ENCODE measurements at regions not wholly inside any gene's neighbourhood (a gene's known extent, or its start where the extent isn't known, plus 50 kb on each side); places are given as distances from the start of the nearest gene placed in this dataset.

DNA sequence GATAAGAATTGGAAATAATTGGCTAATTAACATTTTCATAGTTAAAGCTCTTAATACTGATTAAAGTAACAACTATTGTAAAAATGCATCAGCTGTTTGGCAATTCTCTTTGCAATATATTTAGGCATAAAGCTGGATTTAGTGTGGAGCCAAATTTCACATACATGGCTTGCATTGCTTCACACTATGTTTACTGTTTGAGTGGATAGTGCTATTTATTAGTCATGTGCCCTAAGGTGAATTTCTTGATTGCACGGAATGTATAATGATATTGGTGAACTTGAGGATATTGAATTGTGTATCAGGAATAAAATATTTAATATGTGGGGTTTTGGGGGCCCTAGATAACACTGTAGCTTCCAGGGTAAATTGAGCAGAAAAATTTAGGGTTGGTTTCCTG lies 100.9 kb downstream of the AASDHPPT start:
- H3K4me1 Mint-ChIP-seq (ENCODE audit: low read depth): no peaks in the 10 kb centered on the region
- H3K27me3 Mint-ChIP-seq: no peaks in the 10 kb centered on the region
- ChIA-PET CTCF (interaction anchor here (1.4 kb wide), 1 partner anchor 20 kb away, joined by 3 read pairs; no protein-coding TSS in a partner anchor), POLR2A (no interaction called here)
- intact Hi-C loops (cut with micrococcal nuclease): no loop called here
- H3K27ac Mint-ChIP-seq: no peak overlapping the region
- no peak overlapping the region for H3K4me3 Mint-ChIP-seq
- peaks cover 18% of the 10 kb centered on the region for H3K9me3 Mint-ChIP-seq
- H3K36me3 Mint-ChIP-seq: no peaks in the 10 kb centered on the region
- DNase-seq: no peak

DNA sequence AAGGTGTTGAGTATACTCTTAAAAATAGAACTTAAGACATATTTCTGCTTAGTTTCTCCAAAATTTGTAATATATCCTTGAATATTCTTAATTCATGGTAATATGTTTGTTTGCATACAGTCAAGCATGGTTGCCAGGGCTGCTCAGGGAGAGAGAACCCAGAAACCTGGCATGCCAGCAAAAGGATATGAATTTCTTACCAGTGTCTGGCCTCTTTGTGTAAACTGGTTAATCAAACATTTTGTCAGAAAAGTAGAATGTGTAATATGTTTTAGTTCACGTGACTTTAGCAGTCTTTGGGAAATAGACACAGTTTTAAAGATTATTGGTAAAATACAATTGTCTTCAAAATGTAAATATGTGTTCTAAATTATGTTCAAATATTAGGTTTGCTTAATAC lies 101.6 kb downstream of the AASDHPPT start:
- intact Hi-C loops (cut with micrococcal nuclease): no loop called here
- H3K36me3 Mint-ChIP-seq: no peaks in the 10 kb centered on the region
- H3K27ac Mint-ChIP-seq: no peak overlapping the region
- no peak for DNase-seq
- no peaks in the 10 kb centered on the region for H3K4me1 Mint-ChIP-seq (ENCODE audit: low read depth)
- H3K27me3 Mint-ChIP-seq: no peaks in the 10 kb centered on the region
- CTCF ChIA-PET: interaction anchor here (1.4 kb wide), 1 partner anchor 21 kb away, joined by 3 read pairs; no protein-coding TSS in a partner anchor
- H3K9me3 Mint-ChIP-seq: peaks cover 18% of the 10 kb centered on the region
- no peak overlapping the region for H3K4me3 Mint-ChIP-seq
- POLR2A ChIA-PET: no interaction called here

DNA sequence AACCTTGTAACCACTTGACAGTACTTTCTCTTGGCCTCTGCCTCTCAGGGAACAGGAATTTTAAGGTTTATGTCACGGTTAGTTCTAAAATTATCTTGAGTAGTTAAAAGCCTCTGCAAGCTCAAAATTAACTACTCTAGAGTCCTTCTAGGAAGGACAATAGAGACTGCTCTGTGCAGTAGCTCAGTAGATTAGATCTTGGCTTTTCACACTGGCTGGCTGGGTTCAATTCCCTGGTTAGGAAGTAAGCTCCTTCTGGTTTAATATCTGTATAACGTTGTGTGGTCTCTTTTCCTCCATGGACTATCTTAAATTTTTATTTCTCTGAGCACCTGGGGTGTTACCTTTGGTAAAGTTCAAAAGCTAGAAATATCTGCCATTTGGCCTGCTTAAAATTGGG lies 109.2 kb downstream of the AASDHPPT start:
- H3K36me3 Mint-ChIP-seq: no peaks in the 10 kb centered on the region
- H3K27me3 Mint-ChIP-seq: no peaks in the 10 kb centered on the region
- CTCF ChIA-PET: no interaction called here
- POLR2A ChIA-PET: interaction anchor here (0.6 kb wide), 1 partner anchor 174 kb away, joined by 3 read pairs; no protein-coding TSS in a partner anchor
- H3K4me1 Mint-ChIP-seq (ENCODE audit: low read depth): no peaks in the 10 kb centered on the region
- no peak overlapping the region for H3K27ac Mint-ChIP-seq
- intact Hi-C loops (cut with micrococcal nuclease): no loop called here
- DNase-seq: no peak
- peaks cover 10% of the 10 kb centered on the region for H3K9me3 Mint-ChIP-seq
- no peak overlapping the region for H3K4me3 Mint-ChIP-seq

DNA sequence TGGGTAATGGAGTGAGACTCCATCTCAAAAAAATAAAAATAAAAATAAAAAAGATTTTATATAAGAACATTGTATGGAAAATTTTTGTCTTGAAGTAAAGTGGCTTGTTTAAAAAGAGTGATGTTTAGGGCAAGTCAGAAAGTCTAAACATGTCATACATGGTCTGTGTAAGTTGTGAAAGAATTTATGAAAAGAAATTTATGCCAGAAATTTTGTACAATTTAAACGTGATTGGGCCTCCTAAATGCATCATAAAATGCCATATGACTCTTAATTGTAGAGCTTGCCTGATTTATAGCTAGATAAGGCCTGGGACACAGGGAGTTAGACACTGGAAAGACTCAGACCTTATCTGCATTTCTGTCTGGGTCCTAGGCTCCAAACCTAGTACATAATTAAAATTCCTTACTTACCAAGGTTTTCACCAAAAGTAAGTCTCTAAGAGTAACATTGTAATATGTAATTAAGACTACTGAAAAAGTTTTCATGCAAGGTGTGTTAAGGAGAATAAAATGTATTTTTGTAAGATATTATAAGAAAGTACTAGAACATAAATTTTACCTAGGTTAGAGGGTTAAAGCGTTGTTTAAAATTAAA lies 110.5 kb downstream of the AASDHPPT start:
- Mint-ChIP-seq H3K36me3 (no peaks in the 10 kb centered on the region), H3K9me3 (no peaks in the 10 kb centered on the region), H3K27me3 (no peaks in the 10 kb centered on the region), H3K27ac (no peak overlapping the region), H3K4me3 (no peak overlapping the region), H3K4me1 (ENCODE audit: low read depth) (no peaks in the 10 kb centered on the region)
- DNase-seq: no peak
- POLR2A ChIA-PET: no interaction called here
- intact Hi-C loops (cut with micrococcal nuclease): no loop called here
- CTCF ChIA-PET: no interaction called here

DNA sequence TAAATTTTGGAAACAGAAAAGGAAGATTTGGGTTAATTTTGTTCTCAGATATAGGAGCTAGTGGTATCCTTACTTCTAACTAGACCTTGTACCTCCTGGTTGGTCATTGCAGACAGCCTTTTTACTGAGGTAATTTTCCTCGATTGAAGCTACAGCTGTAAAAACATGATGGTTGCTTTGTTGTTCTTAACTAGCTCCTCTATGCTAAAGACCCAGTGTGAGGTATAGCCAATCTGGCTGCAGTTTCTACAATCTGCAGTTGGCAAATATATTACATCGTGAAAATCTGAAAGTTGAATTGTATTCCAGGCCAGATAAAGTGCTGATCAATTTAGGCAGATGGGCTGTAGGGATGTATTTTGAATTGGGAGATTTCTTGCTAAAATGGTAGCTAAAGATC lies 116.5 kb downstream of the AASDHPPT start:
- Mint-ChIP-seq H3K36me3 (no peaks in the 10 kb centered on the region), H3K27ac (no peak overlapping the region), H3K27me3 (no peaks in the 10 kb centered on the region), H3K4me1 (ENCODE audit: low read depth) (no peaks in the 10 kb centered on the region), H3K4me3 (no peak overlapping the region), H3K9me3 (no peaks in the 10 kb centered on the region)
- intact Hi-C loops (cut with micrococcal nuclease): no loop called here
- POLR2A ChIA-PET: no interaction called here
- CTCF ChIA-PET: no interaction called here
- DNase-seq: no peak

DNA sequence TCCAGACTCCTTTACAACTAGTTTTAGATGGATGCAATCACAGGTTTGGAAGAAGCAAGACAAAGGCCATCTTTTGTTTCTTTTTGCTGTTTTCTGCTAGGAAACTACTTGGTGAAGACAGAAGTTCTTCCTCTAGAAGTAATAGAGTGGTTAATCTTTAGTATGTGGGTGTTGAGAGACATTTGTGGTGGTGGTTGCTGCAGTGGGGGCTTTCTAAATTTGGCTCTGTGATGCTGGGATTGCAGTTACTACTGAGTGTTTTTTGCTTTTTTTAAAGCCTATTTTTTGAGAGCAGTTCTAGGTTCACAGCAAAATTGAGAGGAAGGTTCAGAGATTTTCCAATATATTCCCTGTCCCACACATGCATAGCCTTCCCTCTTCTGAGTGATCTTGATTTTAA lies 120.0 kb downstream of the AASDHPPT start:
- intact Hi-C loops (cut with micrococcal nuclease): no loop called here
- CTCF ChIA-PET: no interaction called here

GRCh38 chr11:106202935-106203620 lies 125.6 kb downstream of the AASDHPPT start:
- no peak for DNase-seq
- no peak overlapping the region for H3K4me3 Mint-ChIP-seq
- no peaks in the 10 kb centered on the region for H3K9me3 Mint-ChIP-seq
- H3K4me1 Mint-ChIP-seq (ENCODE audit: low read depth): no peaks in the 10 kb centered on the region
- no peaks in the 10 kb centered on the region for H3K27me3 Mint-ChIP-seq
- CTCF ChIA-PET: no interaction called here
- POLR2A ChIA-PET: no interaction called here
- H3K27ac Mint-ChIP-seq: no peak overlapping the region
- intact Hi-C loops (cut with micrococcal nuclease): no loop called here
- no peaks in the 10 kb centered on the region for H3K36me3 Mint-ChIP-seq

More for the DNA sequence above, 120.0 kb downstream of the AASDHPPT start:
- no peaks in the 10 kb centered on the region for H3K4me1 Mint-ChIP-seq (ENCODE audit: low read depth)
- POLR2A ChIA-PET: no interaction called here
- H3K27ac Mint-ChIP-seq: no peak overlapping the region
- H3K4me3 Mint-ChIP-seq: no peak overlapping the region
- DNase-seq: no peak
- no peaks in the 10 kb centered on the region for H3K36me3 Mint-ChIP-seq
- no peaks in the 10 kb centered on the region for H3K9me3 Mint-ChIP-seq
- no peaks in the 10 kb centered on the region for H3K27me3 Mint-ChIP-seq

- Mint-ChIP-seq H3K27ac (no peak overlapping the region), H3K4me1 (ENCODE audit: low read depth) (no peaks in the 10 kb centered on the region), H3K27me3 (no peaks in the 10 kb centered on the region), H3K9me3 (no peaks in the 10 kb centered on the region), H3K36me3 (no peaks in the 10 kb centered on the region), H3K4me3 (no peak overlapping the region)
- CTCF ChIA-PET: no interaction called here
- intact Hi-C loops (cut with micrococcal nuclease): loop anchor here (5.0 kb wide), 1 partner anchor 1081 kb away; no protein-coding TSS in a partner anchor
- DNase-seq: no peak
- POLR2A ChIA-PET: no interaction called here
These were observed 131.3 kb downstream of the AASDHPPT start for GRCh38 chr11:106208760-106209159.

GRCh38 chr11:106212081-106212480 lies 134.6 kb downstream of the AASDHPPT start:
- no peaks in the 10 kb centered on the region for H3K4me1 Mint-ChIP-seq (ENCODE audit: low read depth)
- H3K36me3 Mint-ChIP-seq: no peaks in the 10 kb centered on the region
- H3K27me3 Mint-ChIP-seq: no peaks in the 10 kb centered on the region
- no peak overlapping the region for H3K4me3 Mint-ChIP-seq
- DNase-seq: no peak
- no peaks in the 10 kb centered on the region for H3K9me3 Mint-ChIP-seq
- CTCF ChIA-PET: interaction anchor here (1.1 kb wide), 1 partner anchor 56 kb away, joined by 3 read pairs; no protein-coding TSS in a partner anchor
- intact Hi-C loops (cut with micrococcal nuclease): no loop called here
- H3K27ac Mint-ChIP-seq: no peak overlapping the region
- POLR2A ChIA-PET: no interaction called here

GRCh38 chr11:106216281-106216680 lies 138.8 kb downstream of the AASDHPPT start:
- H3K9me3 Mint-ChIP-seq: no peaks in the 10 kb centered on the region

GRCh38 chr11:106217456-106217855 lies 140.0 kb downstream of the AASDHPPT start:
- Mint-ChIP-seq H3K4me1 (ENCODE audit: low read depth) (no peaks in the 10 kb centered on the region), H3K9me3 (peaks cover 8% of the 10 kb centered on the region), H3K4me3 (no peak overlapping the region), H3K27me3 (no peaks in the 10 kb centered on the region), H3K36me3 (no peaks in the 10 kb centered on the region), H3K27ac (no peak overlapping the region)
- intact Hi-C loops (cut with micrococcal nuclease): no loop called here
- ChIA-PET CTCF (no interaction called here), POLR2A (no interaction called here)
- DNase-seq: no peak

More at GRCh38 chr11:106216281-106216680, 138.8 kb downstream of the AASDHPPT start:
- CTCF ChIA-PET: no interaction called here
- no peak overlapping the region for H3K4me3 Mint-ChIP-seq
- intact Hi-C loops (cut with micrococcal nuclease): no loop called here
- POLR2A ChIA-PET: no interaction called here
- H3K27ac Mint-ChIP-seq: no peak overlapping the region
- no peaks in the 10 kb centered on the region for H3K4me1 Mint-ChIP-seq (ENCODE audit: low read depth)
- no peaks in the 10 kb centered on the region for H3K27me3 Mint-ChIP-seq
- no peaks in the 10 kb centered on the region for H3K36me3 Mint-ChIP-seq
- no peak for DNase-seq

DNA sequence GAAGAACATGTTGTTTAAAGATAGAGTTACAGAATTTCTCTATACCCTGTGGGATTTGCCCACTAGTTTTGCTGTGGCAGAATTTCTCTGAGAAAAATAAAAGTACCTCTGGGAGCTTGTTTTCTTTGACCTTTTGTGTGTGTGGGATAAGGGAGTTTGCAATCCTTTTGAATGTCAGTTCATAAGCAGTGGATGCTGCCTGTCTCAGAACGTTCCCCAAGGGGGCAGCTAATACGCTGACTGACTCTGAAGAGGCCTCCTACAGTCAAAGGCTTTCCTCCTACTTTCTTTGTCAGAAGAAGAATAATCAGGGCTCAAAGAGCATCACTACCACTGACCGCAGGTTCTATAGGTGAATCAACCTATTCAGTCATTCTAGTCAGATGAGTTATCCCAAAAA lies 140.6 kb downstream of the AASDHPPT start:
- CTCF ChIA-PET: no interaction called here
- intact Hi-C loops (cut with micrococcal nuclease): no loop called here
- H3K36me3 Mint-ChIP-seq: no peaks in the 10 kb centered on the region
- POLR2A ChIA-PET: no interaction called here
- H3K27me3 Mint-ChIP-seq: no peaks in the 10 kb centered on the region
- DNase-seq: no peak
- no peak overlapping the region for H3K4me3 Mint-ChIP-seq
- no peak overlapping the region for H3K27ac Mint-ChIP-seq
- H3K9me3 Mint-ChIP-seq: peaks cover 14% of the 10 kb centered on the region
- no peaks in the 10 kb centered on the region for H3K4me1 Mint-ChIP-seq (ENCODE audit: low read depth)

DNA sequence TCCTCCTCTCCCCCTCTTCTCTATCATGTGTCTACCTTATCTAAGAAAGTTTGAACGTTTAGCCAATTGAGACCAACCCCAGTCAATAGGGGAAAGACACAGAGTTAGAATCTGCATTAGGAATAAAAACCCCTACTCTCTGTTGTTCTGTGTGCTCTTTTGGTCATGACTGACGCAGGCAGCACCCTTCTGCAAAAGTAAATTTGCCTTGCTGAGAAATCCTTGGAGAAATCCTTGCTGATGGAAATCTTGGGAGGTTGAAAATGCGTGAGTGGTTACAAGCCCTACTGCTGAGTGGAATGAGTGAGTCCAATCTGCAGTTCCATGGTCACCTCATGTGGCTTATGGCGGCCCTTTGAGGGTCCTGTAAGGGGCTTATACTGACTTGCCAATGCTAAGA lies 145.2 kb downstream of the AASDHPPT start:
- H3K9me3 Mint-ChIP-seq: peaks cover 26% of the 10 kb centered on the region
- no peaks in the 10 kb centered on the region for H3K36me3 Mint-ChIP-seq
- DNase-seq: no peak
- CTCF ChIA-PET: no interaction called here
- no peak overlapping the region for H3K27ac Mint-ChIP-seq
- H3K4me3 Mint-ChIP-seq: no peak overlapping the region
- no peaks in the 10 kb centered on the region for H3K4me1 Mint-ChIP-seq (ENCODE audit: low read depth)
- H3K27me3 Mint-ChIP-seq: no peaks in the 10 kb centered on the region
- intact Hi-C loops (cut with micrococcal nuclease): no loop called here
- POLR2A ChIA-PET: no interaction called here

Data from activated CD4-positive, alpha-beta memory T cell treated with anti-CD3 and anti-CD28 coated beads for 36 hours (primary cell).